ENCODE measurements at regions not wholly inside any gene's neighbourhood (a gene's known extent, or its start where the extent isn't known, plus 50 kb on each side); places are given as distances from the start of the nearest gene placed in this dataset.

DNA sequence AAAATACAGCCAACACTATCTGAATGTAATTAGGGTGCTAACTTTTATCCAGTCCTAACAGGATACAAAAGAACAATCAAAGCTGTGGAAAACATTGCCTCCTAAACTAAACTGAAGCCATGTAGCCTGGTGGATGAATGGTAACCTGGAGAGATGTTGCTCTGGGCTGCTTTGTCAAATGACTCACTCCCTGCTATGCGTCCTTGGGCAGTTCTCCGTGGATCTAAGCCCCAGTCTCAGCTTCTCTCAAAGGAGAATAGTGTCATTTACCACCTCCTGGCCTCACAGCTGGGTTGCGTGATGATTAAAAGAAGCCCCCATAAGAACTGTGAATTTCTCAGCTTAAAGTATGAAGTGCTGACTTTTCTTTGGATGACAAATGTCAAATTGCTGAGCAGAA is 203.7 kb downstream of the ICOS start:
- TF ChIP-seq, protein P1, sequence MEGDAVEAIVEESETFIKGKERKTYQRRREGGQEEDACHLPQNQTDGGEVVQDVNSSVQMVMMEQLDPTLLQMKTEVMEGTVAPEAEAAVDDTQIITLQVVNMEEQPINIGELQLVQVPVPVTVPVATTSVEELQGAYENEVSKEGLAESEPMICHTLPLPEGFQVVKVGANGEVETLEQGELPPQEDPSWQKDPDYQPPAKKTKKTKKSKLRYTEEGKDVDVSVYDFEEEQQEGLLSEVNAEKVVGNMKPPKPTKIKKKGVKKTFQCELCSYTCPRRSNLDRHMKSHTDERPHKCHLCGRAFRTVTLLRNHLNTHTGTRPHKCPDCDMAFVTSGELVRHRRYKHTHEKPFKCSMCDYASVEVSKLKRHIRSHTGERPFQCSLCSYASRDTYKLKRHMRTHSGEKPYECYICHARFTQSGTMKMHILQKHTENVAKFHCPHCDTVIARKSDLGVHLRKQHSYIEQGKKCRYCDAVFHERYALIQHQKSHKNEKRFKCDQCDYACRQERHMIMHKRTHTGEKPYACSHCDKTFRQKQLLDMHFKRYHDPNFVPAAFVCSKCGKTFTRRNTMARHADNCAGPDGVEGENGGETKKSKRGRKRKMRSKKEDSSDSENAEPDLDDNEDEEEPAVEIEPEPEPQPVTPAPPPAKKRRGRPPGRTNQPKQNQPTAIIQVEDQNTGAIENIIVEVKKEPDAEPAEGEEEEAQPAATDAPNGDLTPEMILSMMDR (IDR thresholded peaks at IDR 0.05): no peak
- TF ChIP-seq POLR2A (IDR thresholded peaks at IDR 0.05) (no peak), EP300 (IDR thresholded peaks at IDR 0.05) (no peak)
